Lower lobe of right lung (tissue), 2 donors: ENCODE measurements at regions not wholly inside any gene's neighbourhood (a gene's known extent, or its start where the extent isn't known, plus 50 kb on each side); places are given as distances from the start of the nearest gene placed in this dataset.

Source experiments
- ATAC-seq, 2 donors: fragments of 200-7000 bp; cut with Tn5 transposase; one replicate each; pipeline ENCODE4 v1.9.1; 2020 to 2022; ENCODE audit warnings: mild to moderate bottlenecking in 2 of 2, moderate library complexity in 2 of 2
- DNase-seq: peaks from one replicate; pipeline ENCODE4 v3.0.0-alpha.2; 2020
- H3K27ac ChIP-seq: fragments of 200-600 bp; one replicate; pipeline ENCODE4 v1.8.0; 2022
- H3K27me3 ChIP-seq: fragments of 200-600 bp; one replicate; pipeline ENCODE4 v1.8.0; 2022; ENCODE audit warnings: low read depth
- H3K36me3 ChIP-seq: fragments of 200-600 bp; one replicate; pipeline ENCODE4 v1.8.0; 2022; ENCODE audit warnings: mild to moderate bottlenecking
- H3K4me1 ChIP-seq: fragments of 200-600 bp; one replicate; pipeline ENCODE4 v1.8.0; 2022
- H3K4me3 ChIP-seq: fragments of 200-600 bp; one replicate; pipeline ENCODE4 v1.8.0; 2022; ENCODE audit warnings: mild to moderate bottlenecking
- H3K9me3 ChIP-seq: fragments of 200-600 bp; one replicate; pipeline ENCODE4 v1.8.0; 2022
- intact Hi-C: fragments of 100-400 bp; cut with DNase I; formaldehyde crosslinking; loops from one replicate; pipeline ENCODE4 v1.11.0; 2022
- TF ChIP-seq, protein P1 (sequence below): fragments of 200-600 bp; IDR thresholded peaks from one replicate; pipeline ENCODE4 v1.8.0; 2022; ENCODE audit warnings: antibody characterized with exemption, mild to moderate bottlenecking
- donor health status: DM: no; HTN: yes; CAD: no; lungs with severe emphysema.

DNA sequence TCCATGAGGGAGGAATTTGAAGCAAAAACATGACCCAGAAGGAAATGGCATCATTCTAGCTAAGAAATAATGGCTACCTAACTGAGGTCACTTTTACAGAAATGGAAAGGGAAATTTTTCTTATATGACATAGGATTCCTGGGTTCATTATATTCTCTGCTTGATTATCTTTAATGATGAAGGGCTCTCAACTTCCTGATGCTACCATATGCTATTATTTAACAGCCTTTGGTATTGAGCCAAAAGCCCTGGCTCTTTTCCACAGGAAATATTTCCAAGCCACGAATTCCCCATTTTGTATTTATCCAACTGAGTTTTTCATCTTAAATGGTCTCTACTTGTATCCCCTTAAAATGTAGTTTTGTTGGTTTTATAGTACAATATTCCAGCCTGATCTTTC lies 63.2 kb upstream of the NPAS2 start:
- DNase-seq = no peak
- TF ChIP-seq, protein P1, sequence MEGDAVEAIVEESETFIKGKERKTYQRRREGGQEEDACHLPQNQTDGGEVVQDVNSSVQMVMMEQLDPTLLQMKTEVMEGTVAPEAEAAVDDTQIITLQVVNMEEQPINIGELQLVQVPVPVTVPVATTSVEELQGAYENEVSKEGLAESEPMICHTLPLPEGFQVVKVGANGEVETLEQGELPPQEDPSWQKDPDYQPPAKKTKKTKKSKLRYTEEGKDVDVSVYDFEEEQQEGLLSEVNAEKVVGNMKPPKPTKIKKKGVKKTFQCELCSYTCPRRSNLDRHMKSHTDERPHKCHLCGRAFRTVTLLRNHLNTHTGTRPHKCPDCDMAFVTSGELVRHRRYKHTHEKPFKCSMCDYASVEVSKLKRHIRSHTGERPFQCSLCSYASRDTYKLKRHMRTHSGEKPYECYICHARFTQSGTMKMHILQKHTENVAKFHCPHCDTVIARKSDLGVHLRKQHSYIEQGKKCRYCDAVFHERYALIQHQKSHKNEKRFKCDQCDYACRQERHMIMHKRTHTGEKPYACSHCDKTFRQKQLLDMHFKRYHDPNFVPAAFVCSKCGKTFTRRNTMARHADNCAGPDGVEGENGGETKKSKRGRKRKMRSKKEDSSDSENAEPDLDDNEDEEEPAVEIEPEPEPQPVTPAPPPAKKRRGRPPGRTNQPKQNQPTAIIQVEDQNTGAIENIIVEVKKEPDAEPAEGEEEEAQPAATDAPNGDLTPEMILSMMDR = no peak

DNA sequence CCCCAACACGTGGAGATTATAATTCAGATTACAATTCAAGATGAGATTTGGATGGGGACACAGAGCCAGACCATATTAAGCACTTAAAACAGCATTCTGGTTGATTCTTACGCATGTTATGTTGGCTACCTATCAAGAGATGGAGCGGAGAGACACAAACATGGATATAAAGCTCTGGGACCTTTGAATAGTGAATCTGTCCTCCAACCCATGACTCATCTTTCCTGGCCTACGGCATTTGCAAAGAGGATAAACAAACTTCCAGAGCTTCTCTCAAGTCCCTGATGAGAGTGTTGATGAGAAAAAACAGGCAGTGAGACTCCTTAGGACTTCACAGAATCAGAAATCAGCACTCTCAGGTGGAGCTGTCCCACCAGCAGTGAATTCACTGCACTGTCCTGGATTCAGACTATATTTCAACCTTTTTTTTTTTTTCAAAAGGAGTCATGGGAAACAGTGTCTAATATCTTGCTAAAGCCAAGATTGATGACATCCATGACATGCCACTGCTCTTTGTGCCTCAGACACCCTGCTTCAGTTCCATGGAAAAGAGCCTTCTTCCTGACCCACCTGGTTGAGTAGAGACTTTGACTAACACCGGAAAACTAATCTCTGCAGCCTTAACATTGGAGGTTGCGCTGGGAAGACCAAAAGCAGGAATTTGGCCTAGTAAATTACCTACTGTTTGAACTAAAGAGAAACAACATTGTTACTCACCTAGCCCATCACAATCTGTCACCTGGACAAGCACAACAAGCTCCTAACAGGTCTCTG lies 62.1 kb upstream of the NPAS2 start:
- intact Hi-C loops = no loop called here

More for the DNA sequence above, 63.2 kb upstream of the NPAS2 start:
- Histone ChIP-seq H3K27me3 (no peaks in the 10 kb centered on the region), H3K4me3 (no peak overlapping the region), H3K36me3 (no peaks in the 10 kb centered on the region), H3K27ac (no peak overlapping the region), H3K4me1 (peaks cover 27% of the 10 kb centered on the region), H3K9me3 (no peaks in the 10 kb centered on the region)
- intact Hi-C loops = no loop called here
- no peak for ATAC-seq

DNA sequence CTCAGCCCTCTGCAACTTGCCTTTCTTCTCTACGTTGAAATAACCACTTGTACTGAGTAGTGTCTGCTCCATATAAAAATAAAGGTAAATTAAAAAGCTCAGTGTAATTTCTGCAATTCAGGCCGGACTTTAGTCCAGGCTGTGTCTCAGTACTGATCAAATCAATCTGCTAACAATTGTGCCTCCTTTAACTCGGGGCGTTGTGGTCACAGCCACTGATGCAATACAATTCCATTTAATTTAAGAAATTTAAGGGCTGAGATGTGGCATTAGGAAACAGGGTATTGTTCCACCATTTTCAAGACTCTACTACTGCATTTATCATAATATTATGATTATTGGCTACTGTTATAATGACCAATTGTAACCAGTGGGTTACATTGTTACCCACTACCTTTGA lies 60.0 kb upstream of the NPAS2 start:
- Histone ChIP-seq H3K4me3 (no peak overlapping the region), H3K27me3 (no peaks in the 10 kb centered on the region), H3K4me1 (no peaks in the 10 kb centered on the region), H3K9me3 (no peaks in the 10 kb centered on the region), H3K27ac (no peak overlapping the region), H3K36me3 (no peaks in the 10 kb centered on the region)
- intact Hi-C loops = no loop called here
- DNase-seq (no peak), ATAC-seq (no peak)
- TF ChIP-seq, protein P1 = no peak

More for the DNA sequence above, 62.1 kb upstream of the NPAS2 start:
- DNase-seq (no peak), ATAC-seq (no peak)
- Histone ChIP-seq H3K36me3 (no peaks in the 10 kb centered on the region), H3K27me3 (no peaks in the 10 kb centered on the region), H3K4me3 (no peak overlapping the region), H3K9me3 (no peaks in the 10 kb centered on the region), H3K4me1 (peaks cover 16% of the 10 kb centered on the region), H3K27ac (no peak overlapping the region)
- TF ChIP-seq, protein P1 = no peak

DNA sequence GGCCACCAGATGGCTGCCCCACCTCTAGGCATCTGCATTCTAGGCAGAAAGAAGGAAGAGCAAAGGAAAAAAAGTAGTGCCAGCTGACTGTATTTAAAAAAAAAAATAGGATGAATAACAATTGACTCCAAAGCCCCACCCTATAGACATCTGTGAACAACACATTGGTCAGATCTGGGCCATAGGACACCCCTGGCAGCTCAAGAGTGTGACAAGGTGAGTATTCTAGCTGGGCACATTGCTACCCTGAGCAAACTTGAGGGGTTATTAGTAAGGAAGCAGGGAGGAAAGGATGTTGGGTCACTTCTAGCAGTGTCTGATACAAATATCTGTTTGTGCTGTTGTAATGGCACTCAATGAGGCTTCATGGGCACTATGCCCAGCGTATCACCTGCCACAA lies 58.6 kb upstream of the NPAS2 start:
- Histone ChIP-seq H3K4me3 (no peak overlapping the region), H3K4me1 (no peaks in the 10 kb centered on the region), H3K36me3 (no peaks in the 10 kb centered on the region), H3K27me3 (no peaks in the 10 kb centered on the region), H3K9me3 (no peaks in the 10 kb centered on the region), H3K27ac (no peak overlapping the region)
- intact Hi-C loops = no loop called here
- TF ChIP-seq, protein P1 = no peak
- no peak for ATAC-seq
- DNase-seq = no peak

DNA sequence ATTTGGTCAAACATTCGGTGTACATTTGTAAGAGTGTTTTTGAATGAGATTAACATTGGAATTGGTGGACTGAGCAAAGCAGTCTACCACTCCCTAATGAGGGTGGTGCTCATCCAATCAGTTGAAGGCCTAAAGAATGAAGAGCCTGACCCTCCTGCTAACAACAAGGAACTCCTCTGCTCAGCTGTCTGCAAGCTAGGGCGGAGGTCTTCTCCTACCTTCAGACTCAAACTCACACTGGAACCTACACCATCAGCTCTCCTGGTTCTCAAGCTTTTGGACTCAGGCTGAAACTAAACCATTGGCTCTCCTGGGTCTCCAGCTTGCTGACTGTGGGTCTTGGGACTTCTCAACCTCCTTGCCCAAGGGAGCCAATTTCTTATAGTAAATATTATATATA lies 55.5 kb upstream of the NPAS2 start:
- Histone ChIP-seq H3K4me1 (no peaks in the 10 kb centered on the region), H3K27ac (no peak overlapping the region), H3K4me3 (no peak overlapping the region), H3K27me3 (no peaks in the 10 kb centered on the region), H3K9me3 (no peaks in the 10 kb centered on the region), H3K36me3 (no peaks in the 10 kb centered on the region)
- intact Hi-C loops = no loop called here
- no peak for DNase-seq
- no peak for ATAC-seq
- TF ChIP-seq, protein P1 = no peak
